ENCODE measurements at regions not wholly inside any gene's neighbourhood (a gene's known extent, or its start where the extent isn't known, plus 50 kb on each side); places are given as distances from the start of the nearest gene placed in this dataset.

GRCh38 chr13:21883713-21884112, 212.8 kb downstream of the FGF9 start:
- intact Hi-C loops (cut with micrococcal nuclease; ENCODE audit: unreplicated experiment) (no loop called here), in situ Hi-C loops (cut with HindIII; ENCODE audit: low pct_unique_long_range_greater_than_20kb, low sequenced_read_pairs) (no loop called here)
- Histone ChIP-seq H3K36me3 (ENCODE audit: control insufficient read depth, insufficient read depth, low read length) (no peaks in the 10 kb centered on the region), H3K27ac (ENCODE audit: low read length) (no peak overlapping the region), H3K4me1 (ENCODE audit: control insufficient read depth, insufficient read depth, low read length) (no peaks in the 10 kb centered on the region), H3K27me3 (ENCODE audit: control insufficient read depth, insufficient read depth, low read length) (no peaks in the 10 kb centered on the region), H3K4me3 (ENCODE audit: low read depth in 2 of 2, low read length in 2 of 2) (no peak overlapping the region), H3K9me3 (ENCODE audit: control insufficient read depth, insufficient read depth, low read depth, low read length) (no peaks in the 10 kb centered on the region)
- POLR2A ChIA-PET, result no interaction called here
- no peak for TF ChIP-seq POLR2AphosphoS5 (IDR thresholded peaks at IDR 0.05; ENCODE audit: low read depth, low read length)
- no peak for TF ChIP-seq TCF7L2 (IDR thresholded peaks at IDR 0.05; ENCODE audit: low read depth, low read length)
- TF ChIP-seq CTCF (IDR thresholded peaks at IDR 0.05), result no peak
- no peak for TF ChIP-seq REST (IDR thresholded peaks at IDR 0.05; ENCODE audit: insufficient read depth in 1 of 2, low read depth in 2 of 2, low read length in 1 of 2)
- TF ChIP-seq SIN3A (IDR thresholded peaks at IDR 0.05; ENCODE audit: borderline replicate concordance, insufficient read depth, low read depth, low read length), result no peak
- BruUV-seq (replicated peaks), result no TSS peak
- DNase-seq (ENCODE audit: low read depth, low spot score), result no peak
- no peak for ATAC-seq
- CTCF ChIA-PET, result no interaction called here

GRCh38 chr13:21884299-21884909, 213.5 kb downstream of the FGF9 start:
- in situ Hi-C loops (cut with HindIII; ENCODE audit: low pct_unique_long_range_greater_than_20kb, low sequenced_read_pairs) (no loop called here), intact Hi-C loops (cut with micrococcal nuclease; ENCODE audit: unreplicated experiment) (no loop called here)
- Histone ChIP-seq H3K9me3 (ENCODE audit: control insufficient read depth, insufficient read depth, low read depth, low read length) (no peaks in the 10 kb centered on the region), H3K4me3 (ENCODE audit: low read depth in 2 of 2, low read length in 2 of 2) (no peak overlapping the region), H3K4me1 (ENCODE audit: control insufficient read depth, insufficient read depth, low read length) (no peaks in the 10 kb centered on the region), H3K27me3 (ENCODE audit: control insufficient read depth, insufficient read depth, low read length) (no peaks in the 10 kb centered on the region), H3K36me3 (ENCODE audit: control insufficient read depth, insufficient read depth, low read length) (no peaks in the 10 kb centered on the region), H3K27ac (ENCODE audit: low read length) (no peak overlapping the region)
- ATAC-seq (no peak), DNase-seq (ENCODE audit: low read depth, low spot score) (no peak)
- no TSS peak for BruUV-seq (replicated peaks)
- TF ChIP-seq CTCF (IDR thresholded peaks at IDR 0.05), result no peak
- TF ChIP-seq POLR2AphosphoS5 (IDR thresholded peaks at IDR 0.05; ENCODE audit: low read depth, low read length), result no peak
- no peak for TF ChIP-seq REST (IDR thresholded peaks at IDR 0.05; ENCODE audit: insufficient read depth in 1 of 2, low read depth in 2 of 2, low read length in 1 of 2)
- ChIA-PET CTCF (no interaction called here), POLR2A (no interaction called here)
